IPS DF 6.9 (cell line): ENCODE measurements at regions not wholly inside any gene's neighbourhood (a gene's known extent, or its start where the extent isn't known, plus 50 kb on each side); places are given as distances from the start of the nearest gene placed in this dataset.
"Not testable (repeated sequence)": the region's sequence is repeated elsewhere in the genome, so short reads cannot be mapped to it uniquely, and the experiment has no call there.

Experiments used
- DNase-seq: peaks from one replicate; pipeline ENCODE4 v3.0.0-alpha.2; 2013; ENCODE audit warnings: low read depth, low spot score
- H3K27ac ChIP-seq: one replicate; pipeline ENCODE4 v1.5.1; 2013; ENCODE audit warnings: low read length, control low read depth
- H3K27me3 ChIP-seq: 2 replicates; pipeline ENCODE4 v1.6.1; 2013; ENCODE audit warnings: mild to moderate bottlenecking, low read length; ENCODE audit not compliant: control insufficient read depth, insufficient read depth
- H3K36me3 ChIP-seq: 2 replicates; pipeline ENCODE4 v1.6.1; 2013; ENCODE audit warnings: low read length; ENCODE audit not compliant: control insufficient read depth, insufficient read depth
- H3K4me1 ChIP-seq: 2 replicates; pipeline ENCODE4 v1.6.1; 2013; ENCODE audit warnings: low read length; ENCODE audit not compliant: control insufficient read depth, insufficient read depth
- H3K4me3 ChIP-seq: 2 replicates; pipeline ENCODE4 v1.5.1; 2013; ENCODE audit warnings: mild to moderate bottlenecking, low read length
- H3K9me3 ChIP-seq: 2 replicates; pipeline ENCODE4 v1.6.1; 2013; ENCODE audit warnings: low read length, inconsistent platforms; ENCODE audit not compliant: control insufficient read depth, insufficient read depth
- WGBS: extraction: QIAGEN DNeasy Blood & Tissue Kit; methylation state at CpG from one replicate; pipeline ENCODE4 v1.1.7; 2013; ENCODE audit warnings: mixed read lengths, missing lambda C conversion rate; ENCODE audit not compliant: insufficient read length, insufficient coverage; 5-methylcytosine and 5-hydroxymethylcytosine counted together

- no peaks in the 10 kb centered on the region for H3K9me3 ChIP-seq
- no peaks in the 10 kb centered on the region for H3K36me3 ChIP-seq
- DNase-seq: no peak
- WGBS: no CpG with 5 or more reads among the region's 5 CpGs
- no peak overlapping the region for H3K27ac ChIP-seq
- H3K4me3 ChIP-seq: no peak overlapping the region
- no peaks in the 10 kb centered on the region for H3K27me3 ChIP-seq
- H3K4me1 ChIP-seq: no peaks in the 10 kb centered on the region; the same call in 1 of the 2 replicates
Observed at GRCh38 chr20:22842793-22843192, 192.3 kb upstream of the SSTR4 start.

- DNase-seq: no peak
- H3K36me3 ChIP-seq: no peaks in the 10 kb centered on the region
- H3K27me3 ChIP-seq: no peaks in the 10 kb centered on the region
- H3K4me3 ChIP-seq: no peak overlapping the region
- no peaks in the 10 kb centered on the region for H3K9me3 ChIP-seq
- no peaks in the 10 kb centered on the region; the same call in 1 of the 2 replicates for H3K4me1 ChIP-seq
- no peak overlapping the region for H3K27ac ChIP-seq
Observed at GRCh38 chr20:22844959-22845358, 190.2 kb upstream of the SSTR4 start.

- Histone ChIP-seq H3K4me1 (no peaks in the 10 kb centered on the region; the same call in 1 of the 2 replicates), H3K9me3 (no peaks in the 10 kb centered on the region), H3K27ac (no peak overlapping the region), H3K4me3 (no peak overlapping the region), H3K27me3 (no peaks in the 10 kb centered on the region), H3K36me3 (no peaks in the 10 kb centered on the region)
- DNase-seq: no peak
- no CpG with 5 or more reads among the region's 3 CpGs for WGBS
Observed at GRCh38 chr20:22846863-22847262, 188.2 kb upstream of the SSTR4 start.

GRCh38 chr20:22848364-22848763, 186.7 kb upstream of the SSTR4 start:
- Histone ChIP-seq H3K27ac (no peak overlapping the region), H3K4me3 (no peak overlapping the region), H3K9me3 (no peaks in the 10 kb centered on the region), H3K4me1 (no peaks in the 10 kb centered on the region; the same call in 1 of the 2 replicates), H3K36me3 (no peaks in the 10 kb centered on the region), H3K27me3 (no peaks in the 10 kb centered on the region)
- no CpG with 5 or more reads among the region's 1 CpG for WGBS
- no peak for DNase-seq

GRCh38 chr20:22851679-22852346, 183.3 kb upstream of the SSTR4 start:
- H3K9me3 ChIP-seq, H3K4me1 ChIP-seq, H3K27ac ChIP-seq, H3K4me3 ChIP-seq, H3K36me3 ChIP-seq, H3K27me3 ChIP-seq: not testable (repeated sequence)
- no CpG with 5 or more reads among the region's 3 CpGs for WGBS
- peak; percentile 22 for DNase-seq

DNA sequence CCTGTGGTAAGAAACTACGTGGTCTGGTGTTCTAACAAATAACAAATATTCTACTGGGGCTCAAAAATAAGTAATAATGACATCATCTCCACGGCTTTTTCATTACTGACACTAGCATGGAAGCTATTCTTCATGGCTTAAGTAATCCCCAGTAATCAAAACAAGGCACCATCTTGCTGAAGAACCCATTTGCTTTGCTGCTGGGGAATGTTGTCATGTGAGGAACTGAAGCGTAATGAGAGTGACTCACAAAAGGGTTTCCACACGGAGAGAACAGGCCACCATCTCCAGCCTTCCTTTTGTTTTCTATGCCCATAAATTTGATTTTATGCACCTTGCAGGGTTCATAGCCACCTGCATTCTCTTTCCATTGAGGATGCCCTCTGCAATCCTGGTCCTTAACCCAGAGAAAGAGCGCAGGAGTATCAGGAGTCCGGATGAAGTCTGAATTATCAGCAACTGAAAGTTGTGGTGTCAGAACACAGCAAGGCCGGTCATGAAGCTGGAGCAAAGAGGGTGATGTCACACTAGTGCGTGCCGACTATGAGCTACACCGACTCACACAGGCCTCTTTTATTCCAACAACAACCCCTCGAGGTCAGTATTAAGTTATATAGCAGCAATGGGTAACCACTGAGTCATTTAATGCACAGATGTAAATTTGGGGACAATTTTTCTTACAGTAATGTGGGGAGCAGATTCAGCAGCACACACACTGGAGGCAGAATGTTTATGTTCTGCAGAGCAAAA, 173.7 kb upstream of the SSTR4 start:
- Histone ChIP-seq H3K9me3 (no peaks in the 10 kb centered on the region), H3K27ac (no peak overlapping the region), H3K27me3 (no peaks in the 10 kb centered on the region), H3K36me3 (no peaks in the 10 kb centered on the region), H3K4me3 (no peak overlapping the region), H3K4me1 (no peaks in the 10 kb centered on the region)
- no peak for DNase-seq
- no CpG with 5 or more reads among the region's 11 CpGs for WGBS

DNA sequence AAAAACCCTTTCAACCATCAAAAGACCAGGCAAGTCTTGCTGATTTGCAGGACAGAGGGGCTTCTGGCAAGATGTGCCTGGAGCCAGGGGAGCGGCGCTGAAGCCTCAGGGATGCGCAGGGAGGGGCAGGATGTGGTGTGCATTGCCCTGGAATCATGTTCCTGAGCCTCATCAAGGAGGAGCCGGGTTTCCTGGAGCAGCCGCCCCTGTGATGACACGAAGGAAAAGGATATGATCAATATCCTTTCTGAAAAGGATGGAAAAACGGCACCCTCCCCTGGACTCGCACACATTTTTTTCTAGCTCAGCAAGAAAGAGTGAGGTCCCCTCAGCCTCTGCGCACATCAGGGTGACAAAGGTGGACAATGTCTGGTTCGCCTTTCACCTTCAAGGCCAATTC, 173.1 kb upstream of the SSTR4 start:
- H3K36me3 ChIP-seq: no peaks in the 10 kb centered on the region
- no CpG with 5 or more reads among the region's 10 CpGs for WGBS
- no peak overlapping the region for H3K27ac ChIP-seq
- H3K27me3 ChIP-seq: no peaks in the 10 kb centered on the region
- H3K9me3 ChIP-seq: no peaks in the 10 kb centered on the region
- no peaks in the 10 kb centered on the region for H3K4me1 ChIP-seq
- DNase-seq: no peak
- H3K4me3 ChIP-seq: no peak overlapping the region

- no peak overlapping the region for H3K27ac ChIP-seq
- no peaks in the 10 kb centered on the region for H3K27me3 ChIP-seq
- WGBS: no CpG with 5 or more reads among the region's 11 CpGs
Observed at GRCh38 chr20:22862671-22863230, 172.4 kb upstream of the SSTR4 start.

GRCh38 chr20:22863826-22864225, 171.3 kb upstream of the SSTR4 start:
- no peaks in the 10 kb centered on the region for H3K4me1 ChIP-seq
- H3K36me3 ChIP-seq: no peaks in the 10 kb centered on the region
- H3K27ac ChIP-seq: no peak overlapping the region
- no peaks in the 10 kb centered on the region for H3K9me3 ChIP-seq
- no CpG with 5 or more reads among the region's 4 CpGs for WGBS
- H3K4me3 ChIP-seq: no peak overlapping the region
- no peaks in the 10 kb centered on the region for H3K27me3 ChIP-seq
- DNase-seq: no peak

More at GRCh38 chr20:22862671-22863230, 172.4 kb upstream of the SSTR4 start:
- Histone ChIP-seq H3K4me1 (no peaks in the 10 kb centered on the region), H3K36me3 (no peaks in the 10 kb centered on the region), H3K9me3 (no peaks in the 10 kb centered on the region), H3K4me3 (no peak overlapping the region)
- DNase-seq: no peak

- no peaks in the 10 kb centered on the region for H3K4me1 ChIP-seq
- no CpG with 5 or more reads among the region's 2 CpGs for WGBS
- no peaks in the 10 kb centered on the region for H3K36me3 ChIP-seq
- no peak overlapping the region for H3K4me3 ChIP-seq
- no peaks in the 10 kb centered on the region for H3K27me3 ChIP-seq
- no peaks in the 10 kb centered on the region for H3K9me3 ChIP-seq
- no peak for DNase-seq
- no peak overlapping the region for H3K27ac ChIP-seq
Observed at GRCh38 chr20:22866812-22867341, 168.2 kb upstream of the SSTR4 start.
